ENCODE measurements at regions not wholly inside any gene's neighbourhood (a gene's known extent, or its start where the extent isn't known, plus 50 kb on each side); places are given as distances from the start of the nearest gene placed in this dataset.

- no peak for DNase-seq (ENCODE audit: low read depth in 2 of 2)
Observed at GRCh38 chr22:22094514-22094913, 111.9 kb upstream of the TOP3B start.

GRCh38 chr22:22093743-22094142 is 111.2 kb upstream of the TOP3B start:
- DNase-seq (ENCODE audit: low read depth in 2 of 2): no peak

- no peak for DNase-seq (ENCODE audit: low read depth in 2 of 2)
Observed at GRCh38 chr22:22092974-22093373, 110.4 kb upstream of the TOP3B start.

- no peak for DNase-seq (ENCODE audit: low read depth in 2 of 2)
Observed at GRCh38 chr22:22092101-22092500, 109.5 kb upstream of the TOP3B start.

GRCh38 chr22:22091400-22091878 is 108.9 kb upstream of the TOP3B start:
- DNase-seq (ENCODE audit: low read depth in 2 of 2): no peak

- no peak for DNase-seq (ENCODE audit: low read depth in 2 of 2)
Observed at GRCh38 chr22:22090650-22091399, 108.2 kb upstream of the TOP3B start.

GRCh38 chr22:22089459-22090308 is 107.1 kb upstream of the TOP3B start:
- DNase-seq (ENCODE audit: low read depth in 2 of 2): no peak

GRCh38 chr22:22088658-22089458 is 106.3 kb upstream of the TOP3B start:
- DNase-seq (ENCODE audit: low read depth in 2 of 2): no peak

- no peak for DNase-seq (ENCODE audit: low read depth in 2 of 2)
Observed at GRCh38 chr22:22087854-22088657, 105.5 kb upstream of the TOP3B start.

- DNase-seq (ENCODE audit: low read depth in 2 of 2): no peak
Observed at GRCh38 chr22:22086501-22087158, 104.0 kb upstream of the TOP3B start.

GRCh38 chr22:22085702-22086500 is 103.3 kb upstream of the TOP3B start:
- no peak for DNase-seq (ENCODE audit: low read depth in 2 of 2)

GRCh38 chr22:22084089-22084711 is 101.6 kb upstream of the TOP3B start:
- no peak for DNase-seq (ENCODE audit: low read depth in 2 of 2)

- no peak for DNase-seq (ENCODE audit: low read depth in 2 of 2)
Observed at GRCh38 chr22:22082960-22083359, 100.4 kb upstream of the TOP3B start.

- DNase-seq (ENCODE audit: low read depth in 2 of 2): no peak
Observed at GRCh38 chr22:22082229-22082835, 99.7 kb upstream of the TOP3B start.

GRCh38 chr22:22080270-22080669 is 97.7 kb upstream of the TOP3B start:
- DNase-seq (ENCODE audit: low read depth in 2 of 2): no peak

GRCh38 chr22:22079404-22080148 is 97.0 kb upstream of the TOP3B start:
- DNase-seq (ENCODE audit: low read depth in 2 of 2): no peak

- no peak for DNase-seq (ENCODE audit: low read depth in 2 of 2)
Observed at GRCh38 chr22:22078329-22078728, 95.7 kb upstream of the TOP3B start.

All from fibroblast of skin of left biceps (primary cell).